OCI-LY1 (cell line): ENCODE measurements at regions not wholly inside any gene's neighbourhood (a gene's known extent, or its start where the extent isn't known, plus 50 kb on each side); places are given as distances from the start of the nearest gene placed in this dataset.

ENCODE experiments used
- EZH2 ChIP-seq: fragments of 200-600 bp; sonication (generic), shearing (Covaris generic); IDR thresholded peaks from 2 replicates; pipeline ENCODE4 v1.8.0; 2017; ENCODE audit warnings: borderline replicate concordance, mixed run types, mild to moderate bottlenecking, antibody characterized with exemption, low read length, moderate library complexity, mixed read lengths
- TF ChIP-seq, protein P1 (sequence below): fragments of 200-600 bp; sonication (generic), shearing (Covaris generic); IDR thresholded peaks from 2 replicates; pipeline ENCODE4 v1.5.1; 2017; ENCODE audit warnings: mild to moderate bottlenecking, antibody characterized with exemption, low read length, moderate library complexity, mixed read lengths

DNA sequence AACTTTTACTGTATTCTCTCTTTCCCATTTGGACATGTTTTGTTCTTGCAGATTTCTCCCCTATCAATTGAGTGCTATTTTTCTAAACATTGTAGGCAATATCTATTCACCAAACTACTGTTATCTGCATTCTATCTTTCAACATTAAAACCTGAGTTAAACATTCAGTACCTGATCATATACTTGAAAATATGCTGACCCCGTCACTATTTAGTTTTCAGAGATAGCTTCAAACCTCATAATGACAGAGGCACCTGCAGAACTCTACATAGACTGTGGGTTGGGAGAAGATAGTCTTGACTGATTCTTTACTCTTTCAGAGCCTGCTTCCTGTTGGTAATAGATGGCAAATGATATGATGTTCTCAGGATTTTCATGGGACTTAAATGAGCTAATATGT lies 965.7 kb upstream of the GOT2 start:
- TF ChIP-seq, protein P1, sequence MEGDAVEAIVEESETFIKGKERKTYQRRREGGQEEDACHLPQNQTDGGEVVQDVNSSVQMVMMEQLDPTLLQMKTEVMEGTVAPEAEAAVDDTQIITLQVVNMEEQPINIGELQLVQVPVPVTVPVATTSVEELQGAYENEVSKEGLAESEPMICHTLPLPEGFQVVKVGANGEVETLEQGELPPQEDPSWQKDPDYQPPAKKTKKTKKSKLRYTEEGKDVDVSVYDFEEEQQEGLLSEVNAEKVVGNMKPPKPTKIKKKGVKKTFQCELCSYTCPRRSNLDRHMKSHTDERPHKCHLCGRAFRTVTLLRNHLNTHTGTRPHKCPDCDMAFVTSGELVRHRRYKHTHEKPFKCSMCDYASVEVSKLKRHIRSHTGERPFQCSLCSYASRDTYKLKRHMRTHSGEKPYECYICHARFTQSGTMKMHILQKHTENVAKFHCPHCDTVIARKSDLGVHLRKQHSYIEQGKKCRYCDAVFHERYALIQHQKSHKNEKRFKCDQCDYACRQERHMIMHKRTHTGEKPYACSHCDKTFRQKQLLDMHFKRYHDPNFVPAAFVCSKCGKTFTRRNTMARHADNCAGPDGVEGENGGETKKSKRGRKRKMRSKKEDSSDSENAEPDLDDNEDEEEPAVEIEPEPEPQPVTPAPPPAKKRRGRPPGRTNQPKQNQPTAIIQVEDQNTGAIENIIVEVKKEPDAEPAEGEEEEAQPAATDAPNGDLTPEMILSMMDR, result no peak
- TF ChIP-seq EZH2, result no peak
